ENCODE measurements at regions not wholly inside any gene's neighbourhood (a gene's known extent, or its start where the extent isn't known, plus 50 kb on each side); places are given as distances from the start of the nearest gene placed in this dataset.

GRCh38 chr16:51820176-51820575 lies 669.1 kb upstream of the SALL1 start:
- TF ChIP-seq CTCF (IDR thresholded peaks at IDR 0.05 in 8 of 11, conservative IDR thresholded peaks at IDR 0.05 in 3 of 11), result no peak
- TF ChIP-seq POLR2AphosphoS5 (IDR thresholded peaks at IDR 0.05), result no peak
